Epithelial cell of esophagus (primary cell): ENCODE measurements at regions not wholly inside any gene's neighbourhood (a gene's known extent, or its start where the extent isn't known, plus 50 kb on each side); places are given as distances from the start of the nearest gene placed in this dataset.

Experiments used
- DNase-seq: peaks from one replicate; pipeline ENCODE4 v3.0.0; 2010; ENCODE audit warnings: low read depth
- H3K4me3 ChIP-seq: 2 replicates; pipeline ENCODE4 v1.5.1; 2011; ENCODE audit warnings: mild to moderate bottlenecking, low read length, control low read depth
- TF ChIP-seq, protein P1 (sequence below): IDR thresholded peaks from 2 replicates; pipeline ENCODE4 v1.5.1; 2011; ENCODE audit warnings: low read depth, mild to moderate bottlenecking, low read length, control low read depth, inconsistent platforms; ENCODE audit not compliant: insufficient read depth; ENCODE audit errors: missing control alignments

DNA sequence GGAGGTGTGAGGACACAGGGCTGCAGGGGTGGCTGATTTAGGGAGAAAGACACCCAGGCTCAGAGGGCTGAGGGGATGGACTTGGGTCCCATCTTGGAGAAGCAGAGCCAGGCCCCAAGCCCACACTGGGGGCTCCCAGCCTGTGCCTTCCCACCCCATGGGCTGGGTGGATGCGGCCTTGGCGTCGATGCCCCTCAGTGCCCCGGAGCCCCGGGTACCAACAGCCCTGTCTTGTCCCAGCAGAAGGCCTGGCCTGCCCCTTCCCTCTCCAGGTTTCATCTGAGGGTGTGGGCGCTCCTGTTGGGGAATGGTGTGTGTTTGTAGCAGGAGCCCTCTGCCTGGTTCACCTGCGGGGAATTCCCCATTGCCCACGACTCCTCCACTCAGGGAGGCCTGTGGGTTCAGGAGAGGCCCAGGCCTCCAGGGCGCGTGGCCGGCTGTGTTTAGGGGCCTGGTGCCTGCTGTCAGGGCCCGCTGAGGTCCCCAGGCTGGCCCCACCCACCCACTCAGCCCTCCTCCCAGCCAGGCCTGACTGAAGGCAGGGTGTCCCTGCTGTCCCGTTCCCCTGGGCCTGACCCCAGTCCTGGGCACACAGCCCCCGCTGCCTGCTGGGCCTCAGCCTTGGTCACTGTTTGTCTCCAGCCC is 51.1 kb upstream of the BEGAIN start:
- DNase-seq, result no peak
- no peak overlapping the region for H3K4me3 ChIP-seq
- TF ChIP-seq, protein P1, sequence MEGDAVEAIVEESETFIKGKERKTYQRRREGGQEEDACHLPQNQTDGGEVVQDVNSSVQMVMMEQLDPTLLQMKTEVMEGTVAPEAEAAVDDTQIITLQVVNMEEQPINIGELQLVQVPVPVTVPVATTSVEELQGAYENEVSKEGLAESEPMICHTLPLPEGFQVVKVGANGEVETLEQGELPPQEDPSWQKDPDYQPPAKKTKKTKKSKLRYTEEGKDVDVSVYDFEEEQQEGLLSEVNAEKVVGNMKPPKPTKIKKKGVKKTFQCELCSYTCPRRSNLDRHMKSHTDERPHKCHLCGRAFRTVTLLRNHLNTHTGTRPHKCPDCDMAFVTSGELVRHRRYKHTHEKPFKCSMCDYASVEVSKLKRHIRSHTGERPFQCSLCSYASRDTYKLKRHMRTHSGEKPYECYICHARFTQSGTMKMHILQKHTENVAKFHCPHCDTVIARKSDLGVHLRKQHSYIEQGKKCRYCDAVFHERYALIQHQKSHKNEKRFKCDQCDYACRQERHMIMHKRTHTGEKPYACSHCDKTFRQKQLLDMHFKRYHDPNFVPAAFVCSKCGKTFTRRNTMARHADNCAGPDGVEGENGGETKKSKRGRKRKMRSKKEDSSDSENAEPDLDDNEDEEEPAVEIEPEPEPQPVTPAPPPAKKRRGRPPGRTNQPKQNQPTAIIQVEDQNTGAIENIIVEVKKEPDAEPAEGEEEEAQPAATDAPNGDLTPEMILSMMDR, result no peak

- no peak overlapping the region for H3K4me3 ChIP-seq
- DNase-seq, result no peak
- TF ChIP-seq, protein P1, result no peak
These were observed 52.1 kb upstream of the BEGAIN start for GRCh38 chr14:100639280-100639679.

DNA sequence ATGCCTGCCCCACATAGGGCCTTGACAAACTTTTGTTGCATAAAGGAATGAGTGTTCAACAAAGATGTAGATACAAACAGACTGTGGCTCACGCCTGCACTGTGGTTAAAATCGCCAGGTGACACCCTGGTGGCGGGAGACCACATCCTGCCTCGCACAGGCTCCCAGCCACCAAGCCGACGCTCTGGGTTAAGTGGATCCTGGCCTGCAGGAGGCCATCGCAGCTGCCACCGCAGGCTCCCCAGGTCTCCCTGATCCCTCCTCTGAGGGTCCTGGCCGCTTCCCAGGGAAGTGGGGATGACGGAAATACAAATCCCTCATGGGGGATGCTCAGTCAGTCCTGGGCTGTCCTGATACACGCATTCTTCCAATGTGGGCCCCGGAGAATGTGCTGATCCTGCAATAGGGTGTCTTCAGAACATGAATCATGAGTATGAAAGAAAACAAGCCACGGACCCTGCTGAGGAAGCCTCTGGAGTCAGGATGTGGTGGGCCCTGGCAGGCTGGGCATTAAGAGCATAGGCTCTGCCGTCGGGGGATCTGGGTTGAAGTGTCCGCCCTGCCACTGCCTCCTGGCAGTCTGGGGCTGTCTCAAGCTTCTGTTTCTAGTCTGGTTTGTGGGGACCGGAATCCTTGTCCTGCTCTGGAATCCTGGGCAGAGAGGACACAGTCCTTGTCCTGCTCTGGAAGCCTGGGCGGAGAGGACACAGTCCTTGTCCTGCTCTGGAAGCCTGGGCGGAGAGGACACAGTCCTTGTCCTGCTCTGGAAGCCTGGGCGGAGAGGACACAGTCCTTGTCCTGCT is 53.5 kb upstream of the BEGAIN start:
- H3K4me3 ChIP-seq, result no peak overlapping the region
- DNase-seq, result no peak
- TF ChIP-seq, protein P1, result no peak

- TF ChIP-seq, protein P1, result no peak
- DNase-seq, result no peak
These were observed 54.1 kb upstream of the BEGAIN start for GRCh38 chr14:100641274-100641860.

GRCh38 chr14:100643426-100643825 is 56.2 kb upstream of the BEGAIN start:
- no peak for DNase-seq
- H3K4me3 ChIP-seq, result no peak overlapping the region
- TF ChIP-seq, protein P1, result no peak

More at GRCh38 chr14:100641274-100641860, 54.1 kb upstream of the BEGAIN start:
- H3K4me3 ChIP-seq, result no peak overlapping the region

- no peak overlapping the region for H3K4me3 ChIP-seq
- TF ChIP-seq, protein P1, result no peak
These were observed 57.2 kb upstream of the BEGAIN start for GRCh38 chr14:100644383-100644782.

More at GRCh38 chr14:100644383-100644782, 57.2 kb upstream of the BEGAIN start:
- DNase-seq, result no peak
